ENCODE measurements at regions not wholly inside any gene's neighbourhood (a gene's known extent, or its start where the extent isn't known, plus 50 kb on each side); places are given as distances from the start of the nearest gene placed in this dataset.

DNA sequence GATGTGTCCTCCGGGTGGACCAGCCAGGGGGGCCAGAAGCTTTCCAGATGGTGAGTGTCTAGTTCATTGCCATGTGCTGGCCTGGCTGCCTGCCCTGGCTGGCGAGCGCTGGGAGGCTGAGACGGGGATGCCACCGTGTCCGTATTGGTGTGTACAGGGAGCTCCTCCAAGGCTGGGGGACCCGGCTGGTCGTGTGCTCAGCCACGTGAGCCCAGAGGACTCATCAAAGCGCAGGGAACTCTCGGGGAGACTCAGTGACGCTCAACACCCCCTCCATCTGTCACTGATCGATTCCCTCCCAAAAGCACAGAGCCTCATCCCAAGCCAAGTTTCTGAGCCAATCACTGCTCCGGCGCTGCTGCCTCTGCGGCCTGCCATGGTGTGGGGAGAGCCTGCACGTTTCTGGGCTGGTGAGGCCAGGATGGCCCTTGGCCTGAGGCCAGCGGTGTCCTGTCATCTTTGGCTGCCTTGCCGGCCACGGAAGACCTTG, 423.7 kb downstream of the SHANK2 start:
- 48% methylated on average over 19 of the region's 20 CpGs for WGBS (ENCODE audit: insufficient coverage)

DNA sequence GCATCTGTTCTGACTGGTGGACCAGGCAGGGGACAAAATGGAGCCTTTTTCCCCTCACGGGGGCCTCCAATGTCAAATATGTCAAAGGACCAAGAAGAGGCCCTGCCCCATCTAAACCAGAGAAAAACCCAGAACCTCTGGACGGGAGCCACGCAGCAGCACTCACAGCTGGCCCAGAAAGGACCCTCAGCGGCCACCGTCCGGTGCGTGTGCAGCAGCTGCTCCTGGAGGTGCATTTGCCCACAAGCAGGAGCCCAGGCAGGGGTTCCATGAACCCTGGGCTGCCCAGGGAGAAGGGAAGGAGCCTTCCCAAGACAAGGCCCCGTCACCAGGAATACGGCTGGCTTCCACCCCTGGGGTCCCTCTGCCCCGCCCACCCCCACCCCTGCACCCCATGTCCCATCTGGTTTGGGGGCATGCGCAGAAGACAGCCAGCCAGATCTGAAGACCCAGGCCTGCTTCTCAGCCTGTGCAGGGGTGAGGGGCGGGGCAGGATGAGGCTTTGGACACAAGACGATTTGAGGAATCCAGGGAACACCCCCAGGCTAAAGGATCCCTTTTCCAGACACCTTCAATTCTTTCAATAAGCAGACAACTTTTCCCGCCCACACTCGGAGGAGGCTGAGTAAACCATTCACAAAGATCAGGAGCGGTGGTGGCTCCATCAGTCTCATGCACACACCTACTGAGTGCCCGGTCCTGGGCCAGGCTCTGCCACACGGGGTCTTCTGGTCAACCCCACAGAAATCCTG, 423.1 kb downstream of the SHANK2 start:
- peaks cover 41% of the 10 kb centered on the region for H3K4me1 ChIP-seq (ENCODE audit: control insufficient read depth, insufficient read depth, low read length)
- no peaks in the 10 kb centered on the region for H3K36me3 ChIP-seq (ENCODE audit: control insufficient read depth, insufficient read depth, low read length)
- 69% methylated on average over 11 of the region's 18 CpGs for WGBS (ENCODE audit: insufficient coverage)
- peaks cover 55% of the 10 kb centered on the region for H3K27me3 ChIP-seq (ENCODE audit: control insufficient read depth, insufficient read depth, low read length)
- H3K27ac ChIP-seq (ENCODE audit: low read length): no peak overlapping the region
- H3K9me3 ChIP-seq (replicated peaks; ENCODE audit: control insufficient read depth, low read depth, low read length): no peaks in the 10 kb centered on the region
- H3K4me3 ChIP-seq (ENCODE audit: low read length): no peak overlapping the region
- no peak for DNase-seq

More for the DNA sequence above, 423.7 kb downstream of the SHANK2 start:
- H3K27me3 ChIP-seq (ENCODE audit: control insufficient read depth, insufficient read depth, low read length): peaks cover 59% of the 10 kb centered on the region
- H3K4me3 ChIP-seq (ENCODE audit: low read length): no peak overlapping the region
- peak; percentile 66 for DNase-seq
- H3K36me3 ChIP-seq (ENCODE audit: control insufficient read depth, insufficient read depth, low read length): no peaks in the 10 kb centered on the region
- H3K27ac ChIP-seq (ENCODE audit: low read length): no peak overlapping the region
- H3K4me1 ChIP-seq (ENCODE audit: control insufficient read depth, insufficient read depth, low read length): peaks cover 43% of the 10 kb centered on the region
- no peaks in the 10 kb centered on the region for H3K9me3 ChIP-seq (replicated peaks; ENCODE audit: control insufficient read depth, low read depth, low read length)

DNA sequence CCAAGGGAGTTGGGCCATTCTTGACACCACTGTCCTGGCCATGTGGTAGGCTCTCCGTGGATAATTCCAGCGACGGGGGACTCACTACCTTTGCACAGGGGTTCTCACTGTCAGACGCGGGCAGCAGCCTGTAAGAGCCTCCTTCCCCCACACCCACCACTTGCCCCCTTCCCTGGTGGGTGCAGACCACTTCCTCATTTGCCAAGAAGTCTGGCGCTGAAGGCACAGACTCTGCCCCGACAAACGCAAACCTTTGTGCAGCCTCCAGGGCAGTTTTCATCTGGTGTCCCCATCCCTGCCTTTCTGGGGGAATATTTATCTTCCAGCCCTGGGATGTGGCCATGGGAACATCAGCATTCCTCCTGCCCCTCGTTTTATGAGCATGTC, 422.5 kb downstream of the SHANK2 start:
- 80% methylated on average over 7 of the region's 9 CpGs for WGBS (ENCODE audit: insufficient coverage)
- peaks cover 50% of the 10 kb centered on the region for H3K27me3 ChIP-seq (ENCODE audit: control insufficient read depth, insufficient read depth, low read length)
- no peaks in the 10 kb centered on the region for H3K36me3 ChIP-seq (ENCODE audit: control insufficient read depth, insufficient read depth, low read length)
- H3K4me3 ChIP-seq (ENCODE audit: low read length): no peak overlapping the region
- peaks cover 35% of the 10 kb centered on the region for H3K4me1 ChIP-seq (ENCODE audit: control insufficient read depth, insufficient read depth, low read length)
- H3K9me3 ChIP-seq (replicated peaks; ENCODE audit: control insufficient read depth, low read depth, low read length): no peaks in the 10 kb centered on the region
- no peak for DNase-seq
- no peak overlapping the region for H3K27ac ChIP-seq (ENCODE audit: low read length)

GRCh38 chr11:70833011-70833410, 419.4 kb downstream of the SHANK2 start:
- peaks cover 12% of the 10 kb centered on the region for H3K4me1 ChIP-seq (ENCODE audit: control insufficient read depth, insufficient read depth, low read length)
- H3K4me3 ChIP-seq (ENCODE audit: low read length): no peak overlapping the region
- WGBS (ENCODE audit: insufficient coverage): 86% methylated on average over 11 of the region's 11 CpGs
- H3K36me3 ChIP-seq (ENCODE audit: control insufficient read depth, insufficient read depth, low read length): no peaks in the 10 kb centered on the region
- H3K9me3 ChIP-seq (replicated peaks; ENCODE audit: control insufficient read depth, low read depth, low read length): peaks cover 5% of the 10 kb centered on the region
- peaks cover 25% of the 10 kb centered on the region for H3K27me3 ChIP-seq (ENCODE audit: control insufficient read depth, insufficient read depth, low read length)
- no peak overlapping the region for H3K27ac ChIP-seq (ENCODE audit: low read length)
- no peak for DNase-seq

GRCh38 chr11:70833554-70833953, 418.8 kb downstream of the SHANK2 start:
- peaks cover 22% of the 10 kb centered on the region for H3K27me3 ChIP-seq (ENCODE audit: control insufficient read depth, insufficient read depth, low read length)
- 59% methylated on average over 5 of the region's 5 CpGs for WGBS (ENCODE audit: insufficient coverage)
- H3K4me3 ChIP-seq (ENCODE audit: low read length): no peak overlapping the region

DNA sequence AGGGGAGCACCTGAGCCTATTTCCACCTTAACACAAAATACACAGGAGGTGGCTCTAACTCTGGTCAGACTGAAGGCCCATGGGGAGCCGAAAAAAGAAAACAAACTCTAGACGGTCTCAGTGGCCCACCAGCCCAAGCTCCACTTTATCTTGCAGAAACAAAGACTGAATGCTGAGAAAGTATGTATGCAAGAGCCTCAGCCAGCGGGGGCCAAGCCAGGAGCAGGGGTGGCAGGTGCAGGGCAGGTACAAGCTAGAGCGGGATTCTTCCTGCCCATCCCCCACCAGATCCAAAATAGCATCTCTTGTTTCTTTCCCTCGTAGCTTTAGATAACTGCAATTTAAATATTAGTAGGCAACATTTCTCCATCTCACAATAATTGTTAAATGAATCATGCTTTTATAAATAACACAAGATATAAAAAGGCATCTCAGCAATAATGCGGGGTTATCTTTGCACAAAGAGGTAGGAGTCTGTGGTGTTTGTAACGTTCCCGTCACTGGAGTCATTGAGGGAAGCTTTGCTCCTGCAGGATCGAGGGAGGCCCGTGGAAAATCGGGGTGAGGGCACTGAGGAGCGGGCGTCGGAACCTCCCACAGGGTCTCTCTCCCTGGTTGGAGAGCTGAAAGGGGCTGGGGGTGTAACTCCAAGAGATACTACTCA, 418.0 kb downstream of the SHANK2 start:
- 45% methylated on average over 6 of the region's 14 CpGs for WGBS (ENCODE audit: insufficient coverage)
- peaks cover 7% of the 10 kb centered on the region for H3K9me3 ChIP-seq (replicated peaks; ENCODE audit: control insufficient read depth, low read depth, low read length)

More at GRCh38 chr11:70833554-70833953, 418.8 kb downstream of the SHANK2 start:
- peaks cover 8% of the 10 kb centered on the region for H3K4me1 ChIP-seq (ENCODE audit: control insufficient read depth, insufficient read depth, low read length)
- H3K9me3 ChIP-seq (replicated peaks; ENCODE audit: control insufficient read depth, low read depth, low read length): peaks cover 7% of the 10 kb centered on the region
- DNase-seq: no peak
- H3K36me3 ChIP-seq (ENCODE audit: control insufficient read depth, insufficient read depth, low read length): no peaks in the 10 kb centered on the region
- no peak overlapping the region for H3K27ac ChIP-seq (ENCODE audit: low read length)

DNA sequence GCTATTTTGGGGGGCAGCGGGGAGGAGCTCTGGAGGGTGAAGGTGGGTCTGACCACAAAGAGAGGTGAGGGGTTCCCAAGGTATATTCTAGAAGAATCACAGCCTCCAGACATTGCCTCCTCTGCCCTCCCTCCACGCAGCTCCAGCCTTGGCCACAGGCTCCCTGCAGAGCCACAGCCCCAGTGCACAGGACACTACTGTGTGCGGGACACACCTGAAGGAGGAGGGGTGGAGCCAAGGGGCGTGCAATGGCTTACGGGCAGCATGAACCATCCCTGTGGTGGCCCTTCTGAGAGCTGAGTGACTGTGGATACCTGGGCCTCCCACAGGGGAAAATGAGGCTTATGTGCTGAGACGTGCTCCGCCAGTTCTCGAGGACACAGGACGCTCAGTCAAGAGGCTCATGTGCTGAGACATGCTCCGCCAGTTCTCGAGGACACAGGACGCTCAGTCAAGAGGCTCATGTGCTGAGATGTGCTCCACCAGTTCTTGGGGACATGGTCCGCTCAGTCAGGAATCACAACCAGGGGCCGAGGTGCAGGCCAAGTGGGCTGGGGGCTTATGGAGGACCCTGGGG, 417.3 kb downstream of the SHANK2 start:
- 76% methylated on average over 12 of the region's 14 CpGs for WGBS (ENCODE audit: insufficient coverage)
- H3K27me3 ChIP-seq (ENCODE audit: control insufficient read depth, insufficient read depth, low read length): peaks cover 18% of the 10 kb centered on the region
- DNase-seq: no peak
- no peaks in the 10 kb centered on the region for H3K36me3 ChIP-seq (ENCODE audit: control insufficient read depth, insufficient read depth, low read length)
- peaks cover 7% of the 10 kb centered on the region for H3K9me3 ChIP-seq (replicated peaks; ENCODE audit: control insufficient read depth, low read depth, low read length)
- no peak overlapping the region for H3K27ac ChIP-seq (ENCODE audit: low read length)
- H3K4me1 ChIP-seq (ENCODE audit: control insufficient read depth, insufficient read depth, low read length): no peaks in the 10 kb centered on the region
- no peak overlapping the region for H3K4me3 ChIP-seq (ENCODE audit: low read length)

More for the DNA sequence above, 418.0 kb downstream of the SHANK2 start:
- Histone ChIP-seq H3K27me3 (ENCODE audit: control insufficient read depth, insufficient read depth, low read length) (peaks cover 18% of the 10 kb centered on the region), H3K27ac (ENCODE audit: low read length) (no peak overlapping the region), H3K4me3 (ENCODE audit: low read length) (no peak overlapping the region), H3K4me1 (ENCODE audit: control insufficient read depth, insufficient read depth, low read length) (no peaks in the 10 kb centered on the region), H3K36me3 (ENCODE audit: control insufficient read depth, insufficient read depth, low read length) (no peaks in the 10 kb centered on the region)
- no peak for DNase-seq

- WGBS (ENCODE audit: insufficient coverage): 76% methylated on average over 7 of the region's 10 CpGs
- Histone ChIP-seq H3K27ac (ENCODE audit: low read length) (no peak overlapping the region), H3K9me3 (replicated peaks; ENCODE audit: control insufficient read depth, low read depth, low read length) (peaks cover 7% of the 10 kb centered on the region), H3K4me3 (ENCODE audit: low read length) (no peak overlapping the region), H3K36me3 (ENCODE audit: control insufficient read depth, insufficient read depth, low read length) (no peaks in the 10 kb centered on the region), H3K27me3 (ENCODE audit: control insufficient read depth, insufficient read depth, low read length) (peaks cover 18% of the 10 kb centered on the region), H3K4me1 (ENCODE audit: control insufficient read depth, insufficient read depth, low read length) (no peaks in the 10 kb centered on the region)
- DNase-seq: no peak
Observed at GRCh38 chr11:70836071-70836470, 416.3 kb downstream of the SHANK2 start.

GRCh38 chr11:70838198-70838597, 414.2 kb downstream of the SHANK2 start:
- Histone ChIP-seq H3K36me3 (ENCODE audit: control insufficient read depth, insufficient read depth, low read length) (no peaks in the 10 kb centered on the region), H3K4me3 (ENCODE audit: low read length) (no peak overlapping the region), H3K27ac (ENCODE audit: low read length) (no peak overlapping the region), H3K27me3 (ENCODE audit: control insufficient read depth, insufficient read depth, low read length) (peaks cover 11% of the 10 kb centered on the region), H3K4me1 (ENCODE audit: control insufficient read depth, insufficient read depth, low read length) (no peaks in the 10 kb centered on the region), H3K9me3 (replicated peaks; ENCODE audit: control insufficient read depth, low read depth, low read length) (peaks cover 7% of the 10 kb centered on the region)
- DNase-seq: no peak
- WGBS (ENCODE audit: insufficient coverage): 72% methylated on average over 2 of the region's 3 CpGs

- 89% methylated on average over 9 of the region's 10 CpGs for WGBS (ENCODE audit: insufficient coverage)
- H3K9me3 ChIP-seq (replicated peaks; ENCODE audit: control insufficient read depth, low read depth, low read length): peaks cover 7% of the 10 kb centered on the region
- no peak for DNase-seq
- no peak overlapping the region for H3K4me3 ChIP-seq (ENCODE audit: low read length)
- H3K36me3 ChIP-seq (ENCODE audit: control insufficient read depth, insufficient read depth, low read length): no peaks in the 10 kb centered on the region
- peaks cover 9% of the 10 kb centered on the region for H3K27me3 ChIP-seq (ENCODE audit: control insufficient read depth, insufficient read depth, low read length)
- H3K27ac ChIP-seq (ENCODE audit: low read length): no peak overlapping the region
- no peaks in the 10 kb centered on the region for H3K4me1 ChIP-seq (ENCODE audit: control insufficient read depth, insufficient read depth, low read length)
Observed at GRCh38 chr11:70839851-70840250, 412.5 kb downstream of the SHANK2 start.
